HG03175 (cell line): ENCODE measurements at regions not wholly inside any gene's neighbourhood (a gene's known extent, or its start where the extent isn't known, plus 50 kb on each side); places are given as distances from the start of the nearest gene placed in this dataset.
"Not testable (repeated sequence)": the region's sequence is repeated elsewhere in the genome, so short reads cannot be mapped to it uniquely, and the experiment has no call there.

Experiments
- ATAC-seq: cut with Tn5 transposase; IDR thresholded peaks from one replicate; pipeline ENCODE4 v1.9.1; 2021; ENCODE audit warnings: mild to moderate bottlenecking, moderate library complexity; ENCODE audit not compliant: unreplicated experiment

DNA sequence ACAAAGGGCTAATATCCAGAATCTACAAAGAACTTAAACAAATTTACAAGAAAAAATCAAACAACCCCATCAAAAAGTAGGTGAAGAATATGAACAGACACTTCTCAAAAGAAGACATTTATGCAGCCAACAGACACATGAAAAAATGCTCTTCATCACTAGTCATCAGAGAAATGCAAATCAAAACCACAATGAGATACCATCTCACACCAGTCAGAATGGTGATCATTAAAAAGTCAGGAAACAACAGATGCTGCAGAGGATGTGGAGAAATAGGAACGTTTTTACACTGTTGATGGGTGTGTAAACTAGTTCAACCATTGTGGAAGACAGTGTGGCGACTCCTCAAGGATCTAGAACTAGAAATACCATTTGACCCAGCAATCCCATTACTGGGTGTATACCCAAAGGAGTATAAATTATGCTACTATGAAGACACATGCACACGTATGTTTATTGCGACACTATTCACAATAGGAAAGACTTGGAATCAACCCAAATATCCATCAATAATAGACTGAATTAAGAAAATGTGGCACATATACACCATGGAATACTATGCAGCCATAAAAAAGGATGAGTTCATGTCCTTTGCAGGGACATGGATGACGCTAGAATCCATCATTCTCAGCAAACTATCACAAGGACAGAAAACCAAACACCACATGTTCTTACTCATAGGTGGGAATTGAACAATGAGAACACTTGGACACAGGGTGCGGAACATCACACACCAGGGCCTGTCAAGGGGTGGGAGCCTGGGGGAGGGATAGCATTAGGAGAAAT lies 241.5 kb downstream of the KCNRG start:
- ATAC-seq = not testable (repeated sequence)

DNA sequence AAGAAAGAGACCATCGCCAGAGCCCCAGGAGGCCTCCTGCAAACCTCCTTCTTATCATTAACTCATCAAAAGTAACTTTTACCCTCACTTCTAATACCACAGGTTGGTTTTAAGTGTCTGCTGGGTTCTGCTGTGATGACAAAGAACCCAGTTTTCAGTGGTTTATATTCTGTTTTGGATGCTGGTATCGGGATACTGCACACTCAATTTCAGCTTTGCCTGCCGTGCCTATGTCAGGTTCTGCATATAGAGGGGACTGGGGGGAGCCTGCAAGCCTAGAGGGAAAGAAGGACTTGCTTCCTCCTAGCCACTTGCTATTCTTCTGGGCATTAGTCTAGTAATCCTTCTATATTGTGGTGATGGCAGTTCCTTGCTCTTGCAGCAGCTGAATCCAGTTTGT lies 242.4 kb downstream of the KCNRG start:
- ATAC-seq = no peak

DNA sequence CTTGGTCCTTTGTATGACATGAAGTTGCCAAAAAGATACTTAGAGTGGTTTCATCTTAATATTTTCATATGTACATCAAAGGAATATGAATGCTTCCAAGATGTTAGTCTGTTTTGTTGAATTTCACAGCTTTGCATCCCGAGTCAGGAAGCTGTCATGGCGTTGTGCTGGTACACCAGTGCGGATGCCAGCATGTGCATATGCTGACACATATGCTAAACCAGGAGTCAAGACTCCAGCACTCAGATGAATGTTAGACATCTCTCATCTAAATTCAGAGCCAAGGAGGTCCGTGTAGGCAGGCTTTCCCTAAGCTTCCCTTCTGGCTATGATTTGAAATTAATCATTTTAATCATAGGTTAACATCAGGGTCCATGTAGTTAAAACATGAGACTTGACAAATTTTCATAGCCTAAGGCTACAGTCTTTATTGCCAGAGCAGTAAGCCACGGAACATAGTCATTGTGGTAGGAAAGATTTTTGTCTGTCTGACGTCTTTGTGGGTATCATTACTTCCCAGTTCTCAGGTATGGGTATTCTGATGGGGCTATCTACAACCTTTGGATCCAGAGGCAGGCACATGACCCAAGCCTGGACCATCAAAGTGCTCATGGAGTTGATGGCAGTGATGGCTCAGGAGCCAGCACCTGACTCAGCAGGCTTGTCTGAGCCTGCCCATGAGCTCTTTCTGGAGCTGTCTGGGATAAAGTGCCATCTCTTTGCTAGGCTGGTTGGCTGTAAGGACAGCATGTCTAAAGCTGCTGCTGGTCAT lies 246.1 kb downstream of the KCNRG start:
- no peak for ATAC-seq

DNA sequence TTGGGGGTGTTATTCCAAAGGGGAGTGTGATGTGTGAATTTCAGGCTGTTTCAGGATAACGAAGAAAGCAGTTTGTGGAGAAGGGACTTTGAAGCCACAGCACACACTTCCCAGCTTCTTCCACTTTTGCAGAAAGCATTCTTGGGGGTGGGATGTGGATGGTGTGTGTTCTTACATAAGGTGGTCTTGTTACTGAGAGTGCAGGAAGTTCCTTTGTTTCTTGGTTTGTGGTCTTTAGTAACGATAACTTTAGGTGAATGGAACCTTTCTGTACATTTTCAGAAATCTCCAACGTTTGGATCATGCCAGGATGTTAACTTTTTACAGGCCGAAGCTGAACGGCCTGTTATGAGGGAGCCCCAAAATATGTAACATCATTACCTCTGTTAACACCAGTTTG lies 251.8 kb downstream of the KCNRG start:
- ATAC-seq = no peak

DNA sequence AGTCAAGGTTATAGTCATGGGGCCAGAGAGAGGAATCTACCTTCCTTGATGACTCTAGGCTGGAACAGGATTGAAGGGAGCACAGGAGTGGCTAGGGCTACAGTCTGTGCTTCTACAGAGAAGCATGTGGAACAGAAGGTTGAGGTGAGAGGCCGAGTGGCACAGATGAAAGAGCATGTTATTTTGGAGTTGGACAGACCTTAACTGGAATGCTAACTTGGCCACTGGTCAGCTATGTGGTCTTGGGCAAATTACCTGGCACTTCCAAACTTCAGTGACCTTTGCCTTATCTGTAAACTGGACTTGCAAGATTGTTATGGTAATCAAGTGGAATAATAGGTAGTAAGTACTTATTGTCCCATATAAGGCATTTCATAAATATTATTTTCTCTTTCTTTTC lies 252.7 kb downstream of the KCNRG start:
- no peak for ATAC-seq

DNA sequence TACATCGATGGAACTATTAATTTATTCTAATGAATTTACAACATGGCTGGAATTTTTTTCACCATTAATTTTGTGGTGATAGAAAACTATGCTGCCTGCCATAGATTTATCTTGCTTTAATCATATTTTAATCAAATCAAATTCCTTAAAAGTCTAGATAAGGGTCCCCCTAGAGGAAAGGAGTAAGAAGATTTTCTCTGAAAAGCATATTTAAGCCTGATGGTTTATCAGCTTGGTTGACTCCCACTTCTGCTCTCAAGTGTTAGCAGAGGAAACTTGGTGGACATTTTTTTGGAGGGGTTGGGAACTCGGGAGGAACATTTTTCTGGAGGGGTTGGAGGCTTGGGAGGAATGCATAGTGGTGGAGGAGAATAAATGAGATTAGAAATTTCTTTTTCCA lies 253.3 kb downstream of the KCNRG start:
- no peak for ATAC-seq

DNA sequence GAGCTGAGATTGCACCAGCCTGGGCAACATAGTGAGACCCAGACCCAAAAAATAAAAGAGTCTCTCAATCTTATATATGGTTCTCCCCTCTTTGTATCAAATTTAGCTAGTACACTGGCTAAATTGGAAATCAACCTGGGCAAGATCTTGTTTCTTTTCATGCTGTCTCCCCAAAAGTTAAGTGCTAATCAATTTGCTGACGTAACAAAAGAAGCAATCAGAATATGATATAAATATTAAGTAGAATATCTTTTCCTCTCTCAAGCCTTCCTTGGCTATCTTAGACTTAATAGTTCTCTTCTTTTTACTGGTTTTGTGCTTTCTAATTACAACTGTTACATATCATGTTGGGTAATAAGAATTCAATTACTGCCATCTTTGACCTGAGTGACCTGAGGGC lies 258.9 kb downstream of the KCNRG start:
- no peak for ATAC-seq

DNA sequence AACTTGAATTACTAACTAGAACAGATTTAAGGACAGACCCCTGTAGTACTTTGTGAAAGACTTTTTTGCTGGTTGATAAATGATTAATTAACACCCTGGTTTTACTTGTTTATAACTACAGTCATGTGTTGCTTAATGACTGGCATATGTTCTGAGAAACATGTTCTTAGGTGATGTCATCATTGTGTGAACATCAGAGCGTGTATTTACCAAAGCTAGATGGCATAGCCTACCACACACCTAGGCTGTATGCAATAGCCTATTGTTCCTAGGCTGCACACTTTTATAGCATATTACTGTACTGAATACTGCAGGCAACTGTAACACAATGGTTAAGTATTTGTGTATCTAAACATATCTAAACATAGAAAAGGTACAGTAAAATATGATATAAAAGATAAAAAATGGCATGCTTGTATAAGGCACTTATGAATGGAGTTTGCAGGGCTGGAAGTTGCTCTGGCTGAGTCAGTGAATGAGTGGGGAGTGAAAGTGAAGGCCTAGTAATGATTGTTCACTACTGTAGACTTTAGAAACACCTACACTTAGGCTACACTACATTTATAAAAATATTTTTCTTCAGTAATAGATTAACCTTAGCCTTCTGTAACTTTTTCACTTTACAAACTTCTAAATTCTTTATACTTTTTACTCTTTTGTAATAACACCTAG lies 260.3 kb downstream of the KCNRG start:
- ATAC-seq = no peak

DNA sequence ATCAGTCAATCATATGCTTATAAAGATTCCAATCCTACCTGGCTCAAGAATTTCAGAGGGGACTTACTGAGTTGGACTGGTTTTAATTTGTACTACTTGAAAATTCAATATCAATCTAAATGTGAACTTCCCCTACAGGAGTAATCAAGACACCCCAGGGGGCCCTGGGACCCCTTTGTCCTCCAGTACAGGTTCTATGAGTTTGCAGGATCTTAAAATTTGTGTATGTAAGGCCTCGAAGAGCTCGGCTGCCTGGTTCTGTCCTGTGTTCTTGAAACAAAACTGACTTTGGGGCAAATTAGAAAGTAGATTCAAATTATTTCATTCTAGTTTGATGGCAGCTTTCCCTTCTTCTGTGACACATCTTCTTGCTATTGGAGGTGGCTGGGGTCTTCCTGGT lies 261.3 kb downstream of the KCNRG start:
- no peak for ATAC-seq

DNA sequence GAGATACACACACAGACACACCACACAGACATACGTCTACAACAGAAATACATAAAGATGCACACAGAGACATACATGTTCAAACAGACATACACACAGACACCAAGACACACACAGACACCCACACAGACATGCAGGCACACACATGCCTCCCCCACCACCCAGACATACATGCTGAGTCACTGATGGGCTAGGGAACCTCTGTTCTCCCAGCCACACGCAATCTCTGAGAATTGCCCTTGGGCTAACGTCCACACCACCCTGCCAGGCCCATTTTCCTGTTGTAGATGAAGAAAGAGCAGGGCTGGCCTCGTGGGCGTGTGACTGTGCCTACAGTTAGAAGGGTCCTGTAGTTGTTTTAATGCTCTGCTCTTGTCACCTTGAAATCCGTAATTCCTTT lies 261.9 kb downstream of the KCNRG start:
- ATAC-seq = no peak

DNA sequence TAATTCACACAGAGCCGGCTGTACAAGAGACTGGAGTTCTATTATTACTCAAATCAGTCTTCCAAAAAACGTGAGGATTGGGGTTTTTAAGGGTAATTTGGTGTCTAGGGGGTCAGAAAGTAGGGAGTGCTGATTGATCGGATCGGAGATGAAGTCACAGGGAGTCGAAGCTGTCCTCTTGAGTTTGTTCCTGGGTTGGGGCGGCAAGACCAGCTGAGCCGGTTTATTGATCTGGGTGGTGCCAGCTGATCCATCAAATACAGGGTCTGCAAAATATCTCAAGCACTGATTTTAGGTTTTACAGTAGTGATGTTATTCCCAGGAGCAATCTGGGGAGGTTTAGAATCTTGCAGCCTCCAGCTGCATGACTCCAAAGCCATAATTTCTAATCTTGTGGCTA lies 262.7 kb downstream of the KCNRG start:
- no peak for ATAC-seq

DNA sequence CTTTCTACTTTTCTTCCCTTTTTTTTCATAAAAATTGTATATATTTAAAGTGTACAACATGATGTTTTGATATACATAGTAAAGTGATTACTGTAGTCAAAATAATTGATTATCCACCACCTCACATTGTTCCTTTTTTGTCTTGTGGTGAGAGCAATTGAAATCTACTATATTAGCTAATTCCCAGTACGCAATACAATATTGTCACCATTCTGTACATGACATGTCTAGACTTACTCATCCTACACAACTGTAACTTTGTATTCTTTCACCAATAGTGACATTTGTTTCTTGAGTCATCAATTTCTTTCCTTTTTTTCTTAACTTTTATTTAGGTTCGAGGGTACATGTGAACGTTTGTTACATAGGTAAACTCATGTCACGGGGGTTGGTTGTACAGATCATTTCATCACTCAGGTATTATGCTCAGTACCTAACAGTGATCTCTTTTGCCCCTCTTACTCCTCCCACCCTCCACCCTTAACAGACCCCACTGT lies 265.2 kb downstream of the KCNRG start:
- ATAC-seq = no peak

DNA sequence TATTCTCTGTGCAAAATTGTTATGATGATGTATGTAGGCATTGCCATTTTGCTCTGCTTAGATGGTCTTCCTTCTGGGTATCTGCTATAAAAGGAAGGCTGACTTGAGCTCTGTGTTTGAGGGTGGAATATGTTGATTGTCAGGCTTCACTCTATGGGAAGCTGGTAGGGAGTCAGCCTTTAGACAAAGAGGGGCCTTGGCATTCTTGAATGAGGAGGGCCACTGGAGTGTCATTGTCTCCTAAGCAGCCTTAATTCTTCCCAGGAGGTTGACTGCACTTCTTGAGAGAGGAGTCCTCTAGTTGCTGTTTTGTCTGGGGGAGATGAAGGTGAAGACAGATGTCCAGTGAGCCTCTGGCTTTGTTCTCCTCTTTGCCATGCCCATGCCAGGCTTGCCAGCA lies 266.8 kb downstream of the KCNRG start:
- no peak for ATAC-seq

DNA sequence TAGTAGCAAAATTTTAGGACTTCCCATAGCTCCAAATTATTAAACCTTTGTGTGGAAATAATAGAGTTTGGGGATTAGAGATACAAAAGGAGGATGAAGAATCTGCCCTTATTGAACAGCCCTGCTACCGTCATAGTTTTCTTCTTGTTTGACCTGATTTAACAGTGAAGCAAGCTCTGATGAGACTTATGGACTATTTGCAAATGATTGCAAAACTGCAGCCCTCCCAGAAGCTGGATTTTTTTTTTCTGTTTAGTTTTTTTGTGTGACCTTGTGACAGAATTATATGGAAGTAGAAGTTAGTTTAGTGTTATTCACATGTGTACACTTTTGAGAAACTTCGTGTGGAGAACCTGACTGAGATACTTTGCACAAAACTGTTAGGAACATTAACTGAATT lies 267.8 kb downstream of the KCNRG start:
- no peak for ATAC-seq

DNA sequence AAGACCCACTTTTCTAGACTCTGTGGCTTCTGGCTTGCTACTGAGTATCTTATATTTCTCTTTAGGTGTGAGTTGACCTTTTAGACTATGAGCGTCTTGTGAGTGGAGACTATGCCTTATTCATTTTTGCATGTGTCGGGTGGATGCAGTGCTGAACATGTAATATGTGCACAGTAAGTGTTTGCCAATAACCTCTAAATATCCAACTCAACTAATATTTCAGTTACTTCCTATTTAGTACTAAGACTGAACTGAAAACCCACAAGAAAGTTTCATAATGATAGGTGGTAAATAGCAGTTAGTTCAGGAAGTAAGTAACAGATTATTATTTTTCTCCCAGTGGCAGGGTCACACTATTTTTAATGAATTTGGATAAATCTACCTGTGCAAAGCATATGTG lies 269.3 kb downstream of the KCNRG start:
- peak; percentile 87 for ATAC-seq

DNA sequence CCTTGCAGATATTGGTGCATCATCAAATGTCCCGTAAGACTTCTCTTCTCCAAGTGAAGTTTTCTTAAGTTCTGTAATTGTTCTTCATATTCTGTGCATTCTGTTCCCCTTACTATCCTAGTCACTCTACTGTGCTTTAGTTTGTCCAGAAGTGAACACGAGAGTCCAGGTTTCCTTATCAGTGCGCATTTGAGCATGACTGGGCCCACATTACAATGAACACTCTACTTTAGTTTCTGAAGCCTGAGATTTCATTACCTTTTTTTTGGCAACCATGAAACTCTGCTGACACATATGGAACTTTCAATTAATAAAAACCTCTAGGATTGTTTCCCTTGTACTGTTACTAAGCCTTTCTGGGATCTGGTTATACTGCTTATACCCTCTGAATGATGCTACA lies 270.0 kb downstream of the KCNRG start:
- no peak for ATAC-seq

DNA sequence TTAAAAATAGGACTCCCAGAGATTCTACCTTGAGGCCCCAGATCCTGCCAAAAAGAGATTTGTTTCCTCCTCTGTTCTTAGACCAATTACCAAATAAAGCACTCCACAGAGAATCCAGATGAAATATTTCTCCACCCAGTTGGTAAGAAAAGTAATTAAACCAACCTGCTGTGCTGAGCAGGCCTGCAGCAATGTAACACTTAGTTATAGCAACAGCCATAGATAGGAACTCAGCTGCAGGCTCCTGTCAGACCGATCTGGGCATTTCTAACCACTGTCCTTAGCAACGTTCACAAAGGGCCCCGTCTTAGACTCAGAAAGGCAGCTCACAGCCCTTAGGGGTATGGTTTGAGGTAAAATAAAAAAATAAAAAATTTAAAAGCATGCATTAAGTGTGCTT lies 271.1 kb downstream of the KCNRG start:
- ATAC-seq = no peak

DNA sequence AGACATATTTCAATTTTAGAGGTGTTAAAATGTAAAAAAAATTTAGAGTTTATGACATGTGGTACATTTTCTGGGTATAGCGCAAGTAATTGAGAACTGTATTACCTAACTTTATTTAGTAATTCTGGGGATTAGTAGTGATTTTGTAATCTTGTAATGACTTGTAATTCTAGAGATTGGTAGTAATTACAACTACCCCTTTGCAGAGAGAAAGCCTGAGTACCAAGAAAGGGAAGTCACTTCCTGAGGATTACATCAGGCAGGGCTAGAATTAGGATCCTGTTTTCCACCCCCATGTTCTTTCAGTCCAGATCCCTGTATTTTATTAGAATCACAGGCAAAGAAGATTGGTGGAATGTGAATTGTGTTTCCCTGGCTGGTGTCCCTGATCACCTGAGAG lies 274.9 kb downstream of the KCNRG start:
- no peak for ATAC-seq

DNA sequence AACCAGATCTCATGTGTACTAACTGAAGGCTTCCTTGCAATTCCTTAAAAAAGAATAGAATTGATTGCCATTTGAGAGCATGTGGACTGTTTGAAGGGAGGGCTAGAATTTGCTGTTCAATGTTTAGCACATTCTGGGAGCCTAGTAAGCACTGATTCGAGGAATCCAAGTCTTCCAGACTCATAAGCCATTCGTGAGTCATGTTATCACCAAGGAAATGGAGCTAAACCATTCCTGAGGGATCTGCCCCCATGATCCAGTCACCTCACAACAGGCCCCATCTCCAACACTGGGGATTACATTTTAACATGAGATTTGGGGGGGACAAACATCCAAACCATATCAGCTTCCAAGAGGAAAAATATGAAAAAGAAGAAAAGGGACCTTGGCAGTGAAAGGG lies 276.4 kb downstream of the KCNRG start:
- no peak for ATAC-seq

DNA sequence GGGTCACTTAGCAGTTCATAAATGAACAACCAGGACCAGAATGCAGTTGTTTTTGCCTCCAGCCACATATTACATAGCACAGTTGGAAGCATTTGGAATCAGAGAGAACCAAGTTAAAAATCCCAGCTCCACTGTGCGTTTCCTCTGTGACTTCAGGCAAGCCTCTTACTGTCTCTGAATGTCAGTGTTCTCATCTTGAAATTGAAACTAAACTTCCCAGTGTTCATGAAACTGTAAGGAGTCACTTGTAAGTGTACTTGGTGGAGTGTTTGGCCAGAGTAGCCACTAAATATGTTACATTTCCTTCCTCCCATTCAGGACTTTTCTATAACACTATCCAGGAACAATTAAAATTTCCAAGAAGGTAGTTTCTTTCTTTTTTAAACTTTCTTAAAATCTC lies 276.8 kb downstream of the KCNRG start:
- ATAC-seq = no peak

DNA sequence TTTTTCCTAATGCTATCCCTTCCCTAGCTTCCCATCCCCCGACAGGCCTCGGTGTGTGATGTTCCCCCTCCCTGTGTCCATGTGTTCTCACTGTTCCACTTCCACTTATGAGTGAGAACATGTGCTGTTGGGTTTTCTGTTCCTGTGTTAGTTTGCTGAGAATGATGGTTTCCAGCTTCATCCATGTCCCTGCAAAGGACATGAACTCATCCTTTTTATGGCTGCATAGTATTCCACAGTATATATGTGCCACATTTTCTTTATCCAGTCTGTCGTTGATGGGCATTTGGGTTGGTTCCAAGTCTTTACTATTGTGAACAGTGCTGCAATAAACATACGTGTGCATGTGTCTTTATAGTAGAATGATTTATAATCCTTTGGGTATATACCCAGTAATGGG lies 279.2 kb downstream of the KCNRG start:
- ATAC-seq = not testable (repeated sequence)
